Kidney epithelial cell (primary cell): ENCODE measurements at regions not wholly inside any gene's neighbourhood (a gene's known extent, or its start where the extent isn't known, plus 50 kb on each side); places are given as distances from the start of the nearest gene placed in this dataset.

Source experiments
- DNase-seq: peaks from one replicate; pipeline ENCODE4 v3.0.0-alpha.2; 2010; ENCODE audit warnings: low read depth
- H3K27me3 ChIP-seq: 2 replicates; pipeline ENCODE4 v1.6.0; 2011; ENCODE audit warnings: low read length; ENCODE audit not compliant: control insufficient read depth, insufficient read depth
- H3K36me3 ChIP-seq: 2 replicates; pipeline ENCODE4 v1.5.1; 2011; ENCODE audit warnings: low read length; ENCODE audit not compliant: control insufficient read depth, insufficient read depth
- H3K4me3 ChIP-seq: 2 replicates; pipeline ENCODE4 v1.5.1; 2011; ENCODE audit warnings: low read depth, mild to moderate bottlenecking, control low read depth, low read length
- TF ChIP-seq, protein P1 (sequence below): IDR thresholded peaks from 2 replicates; pipeline ENCODE4 v1.5.1; 2011; ENCODE audit warnings: mild to moderate bottlenecking, moderate library complexity, low read length, control low read depth, inconsistent platforms; ENCODE audit not compliant: insufficient read depth, poor library complexity, severe bottlenecking

DNA sequence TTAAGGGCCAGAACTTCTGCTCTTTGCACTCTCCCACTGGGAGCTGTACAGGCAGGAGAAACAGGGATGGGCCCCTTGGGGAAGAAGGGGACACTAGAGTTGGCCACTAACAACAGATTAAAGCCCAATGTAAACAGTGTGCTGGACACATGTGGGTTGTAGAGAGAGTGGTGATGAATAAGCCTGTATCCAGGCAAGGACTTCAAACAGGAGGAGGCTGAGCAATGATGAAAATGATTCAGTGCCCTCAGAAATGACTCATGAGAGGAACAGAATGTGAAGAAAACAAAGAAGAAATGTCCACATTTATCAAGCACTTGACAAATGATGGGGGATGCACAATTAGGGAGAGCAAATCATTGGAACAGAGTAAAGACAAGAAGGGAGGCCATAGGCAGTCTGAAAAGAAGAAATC is 242.3 kb downstream of the TBX18 start:
- DNase-seq, result peak; percentile 81
- H3K36me3 ChIP-seq, result no peaks in the 10 kb centered on the region
- no peaks in the 10 kb centered on the region for H3K27me3 ChIP-seq
- no peak overlapping the region for H3K4me3 ChIP-seq
- TF ChIP-seq, protein P1, sequence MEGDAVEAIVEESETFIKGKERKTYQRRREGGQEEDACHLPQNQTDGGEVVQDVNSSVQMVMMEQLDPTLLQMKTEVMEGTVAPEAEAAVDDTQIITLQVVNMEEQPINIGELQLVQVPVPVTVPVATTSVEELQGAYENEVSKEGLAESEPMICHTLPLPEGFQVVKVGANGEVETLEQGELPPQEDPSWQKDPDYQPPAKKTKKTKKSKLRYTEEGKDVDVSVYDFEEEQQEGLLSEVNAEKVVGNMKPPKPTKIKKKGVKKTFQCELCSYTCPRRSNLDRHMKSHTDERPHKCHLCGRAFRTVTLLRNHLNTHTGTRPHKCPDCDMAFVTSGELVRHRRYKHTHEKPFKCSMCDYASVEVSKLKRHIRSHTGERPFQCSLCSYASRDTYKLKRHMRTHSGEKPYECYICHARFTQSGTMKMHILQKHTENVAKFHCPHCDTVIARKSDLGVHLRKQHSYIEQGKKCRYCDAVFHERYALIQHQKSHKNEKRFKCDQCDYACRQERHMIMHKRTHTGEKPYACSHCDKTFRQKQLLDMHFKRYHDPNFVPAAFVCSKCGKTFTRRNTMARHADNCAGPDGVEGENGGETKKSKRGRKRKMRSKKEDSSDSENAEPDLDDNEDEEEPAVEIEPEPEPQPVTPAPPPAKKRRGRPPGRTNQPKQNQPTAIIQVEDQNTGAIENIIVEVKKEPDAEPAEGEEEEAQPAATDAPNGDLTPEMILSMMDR, result no peak

DNA sequence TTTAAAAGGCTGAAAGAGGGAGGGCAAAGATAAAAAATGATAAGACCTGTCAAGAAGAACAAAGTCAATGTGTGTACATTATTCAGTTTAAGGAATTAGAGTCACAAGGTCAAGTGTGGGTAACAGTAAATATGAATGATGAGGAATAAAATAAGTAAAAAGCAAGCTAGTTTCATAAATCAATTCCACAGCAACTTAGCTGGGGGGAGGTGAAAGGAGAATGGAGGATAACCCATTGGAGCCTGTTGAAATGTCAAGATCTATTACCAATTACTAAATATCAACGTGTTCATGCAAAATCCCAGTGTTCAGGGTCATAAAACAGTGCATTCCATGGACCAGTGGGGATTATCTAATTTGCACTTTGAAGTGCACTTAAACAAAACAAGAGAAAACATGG is 242.9 kb downstream of the TBX18 start:
- no peak overlapping the region for H3K4me3 ChIP-seq
- no peak for DNase-seq
- H3K27me3 ChIP-seq, result no peaks in the 10 kb centered on the region
- TF ChIP-seq, protein P1, result no peak
- no peaks in the 10 kb centered on the region for H3K36me3 ChIP-seq

DNA sequence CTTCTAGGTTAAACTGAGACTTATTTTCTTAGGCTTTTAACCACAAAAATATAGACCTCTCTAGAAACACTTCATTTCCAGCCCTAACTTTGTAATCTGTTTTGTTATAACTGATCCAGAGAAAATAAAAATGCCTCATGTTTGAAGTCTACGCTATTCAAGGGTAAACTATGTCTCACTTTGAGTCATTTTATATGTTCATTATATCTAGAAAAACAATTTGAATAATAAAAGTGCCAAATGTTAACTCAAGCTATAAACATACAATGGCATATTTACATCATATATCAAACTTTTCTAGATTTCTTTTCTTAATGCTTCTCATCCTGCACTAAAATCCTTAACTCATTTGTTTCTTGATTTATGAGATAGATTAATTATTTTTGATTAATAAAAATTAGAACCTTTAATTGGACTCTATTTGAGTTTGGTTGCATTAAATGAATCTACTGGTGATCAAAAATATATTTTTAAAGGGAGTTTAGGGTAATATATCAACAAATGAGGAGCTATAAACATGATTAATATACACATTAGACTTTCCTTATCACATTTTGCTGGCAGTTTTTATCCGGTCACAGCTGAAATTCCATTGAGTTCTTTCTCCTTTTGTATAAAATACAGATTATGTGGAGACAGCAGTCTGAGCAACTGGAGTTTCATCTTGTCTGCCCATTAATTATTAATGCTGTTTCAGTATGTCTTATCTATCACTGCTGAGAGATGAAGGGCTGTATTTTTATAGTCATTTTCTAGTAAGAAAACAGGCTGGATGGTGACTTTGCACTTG is 246.5 kb downstream of the TBX18 start:
- DNase-seq, result no peak
- no peaks in the 10 kb centered on the region for H3K27me3 ChIP-seq
- no peaks in the 10 kb centered on the region for H3K36me3 ChIP-seq
- TF ChIP-seq, protein P1, result no peak
- H3K4me3 ChIP-seq, result no peak overlapping the region

DNA sequence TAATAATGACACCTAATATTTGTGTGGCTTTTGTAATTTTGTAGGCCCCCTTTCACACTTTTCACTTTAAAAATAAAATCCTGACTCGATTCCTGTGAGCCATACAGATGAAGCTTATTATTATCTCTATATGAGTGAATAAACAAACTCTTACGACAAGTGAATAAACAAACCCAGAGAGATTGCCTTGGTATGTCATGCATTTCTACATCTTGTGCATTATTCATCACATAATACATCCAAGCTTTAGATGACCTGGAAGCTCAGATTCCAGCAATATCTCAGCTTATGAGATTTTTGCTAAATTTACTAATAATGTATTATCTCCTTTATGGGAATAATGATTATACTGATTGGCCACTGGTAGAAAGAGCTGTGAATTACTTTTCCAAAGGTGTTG is 248.2 kb downstream of the TBX18 start:
- no peak overlapping the region for H3K4me3 ChIP-seq
- H3K27me3 ChIP-seq, result no peaks in the 10 kb centered on the region
- TF ChIP-seq, protein P1, result no peak

DNA sequence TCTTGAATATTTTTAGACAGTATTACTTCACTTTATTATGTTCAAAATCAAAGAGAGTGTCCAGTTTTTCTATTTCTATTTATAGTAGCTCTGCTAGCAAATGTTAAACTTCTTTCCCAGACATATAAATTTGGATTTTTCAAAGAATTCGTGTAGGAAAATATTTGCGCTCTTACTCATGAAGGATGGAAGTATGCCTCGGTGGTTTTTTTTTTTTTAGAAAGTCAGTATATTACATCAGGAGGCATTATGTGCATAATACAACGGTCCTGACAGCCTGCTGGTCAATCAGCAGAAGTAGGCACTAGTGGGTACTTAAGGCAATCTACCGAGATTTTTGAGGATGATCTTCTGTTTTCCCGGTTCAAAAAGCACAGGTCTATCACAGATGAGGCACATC is 249.3 kb downstream of the TBX18 start:
- Histone ChIP-seq H3K27me3 (no peaks in the 10 kb centered on the region), H3K36me3 (no peaks in the 10 kb centered on the region), H3K4me3 (no peak overlapping the region)
- TF ChIP-seq, protein P1, result no peak
- no peak for DNase-seq

More for the DNA sequence above, 248.2 kb downstream of the TBX18 start:
- H3K36me3 ChIP-seq, result no peaks in the 10 kb centered on the region
- DNase-seq, result no peak
